HG03025 (cell line): ENCODE measurements at regions not wholly inside any gene's neighbourhood (a gene's known extent, or its start where the extent isn't known, plus 50 kb on each side); places are given as distances from the start of the nearest gene placed in this dataset.
"Not testable (repeated sequence)": the region's sequence is repeated elsewhere in the genome, so short reads cannot be mapped to it uniquely, and the experiment has no call there.

Source experiments
- ATAC-seq: cut with Tn5 transposase; IDR thresholded peaks from one replicate; pipeline ENCODE4 v1.9.1; 2021; ENCODE audit warnings: mild to moderate bottlenecking, moderate library complexity; ENCODE audit not compliant: unreplicated experiment, low FRiP score

- ATAC-seq: peak; percentile 92
These were observed 141.5 kb downstream of the GABRG2 start for GRCh38 chr5:162209005-162209605.

- ATAC-seq: no peak
These were observed 147.0 kb downstream of the GABRG2 start for GRCh38 chr5:162214551-162214950.

GRCh38 chr5:162217037-162217436 is 149.5 kb downstream of the GABRG2 start:
- ATAC-seq: no peak

DNA sequence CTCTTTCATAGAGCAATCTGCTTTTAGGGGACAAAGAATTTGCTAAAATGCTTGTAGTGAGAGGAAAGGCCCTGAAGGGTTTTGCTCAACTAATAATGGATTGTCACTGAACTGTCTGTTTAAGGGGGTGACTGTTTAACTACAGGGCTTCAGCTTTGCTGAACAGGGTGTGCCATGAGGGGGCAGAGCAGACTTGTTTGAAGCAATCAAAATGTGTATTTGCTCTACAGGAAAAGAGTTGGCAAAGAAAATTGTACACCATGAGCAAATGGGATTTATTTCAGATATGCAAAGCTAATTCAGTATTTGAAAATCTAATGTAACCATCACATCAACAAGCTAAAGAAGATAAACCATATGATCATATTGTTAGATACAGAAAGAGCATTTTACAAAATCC is 154.3 kb downstream of the GABRG2 start:
- ATAC-seq: no peak

GRCh38 chr5:162227075-162227474 is 159.5 kb downstream of the GABRG2 start:
- no peak for ATAC-seq

- ATAC-seq: no peak
These were observed 162.8 kb downstream of the GABRG2 start for GRCh38 chr5:162230348-162230747.

- ATAC-seq: no peak
These were observed 163.9 kb downstream of the GABRG2 start for GRCh38 chr5:162231522-162231921.

- no peak for ATAC-seq
These were observed 173.2 kb downstream of the GABRG2 start for GRCh38 chr5:162240734-162241133.

- ATAC-seq: no peak
These were observed 174.8 kb downstream of the GABRG2 start for GRCh38 chr5:162242416-162242815.

DNA sequence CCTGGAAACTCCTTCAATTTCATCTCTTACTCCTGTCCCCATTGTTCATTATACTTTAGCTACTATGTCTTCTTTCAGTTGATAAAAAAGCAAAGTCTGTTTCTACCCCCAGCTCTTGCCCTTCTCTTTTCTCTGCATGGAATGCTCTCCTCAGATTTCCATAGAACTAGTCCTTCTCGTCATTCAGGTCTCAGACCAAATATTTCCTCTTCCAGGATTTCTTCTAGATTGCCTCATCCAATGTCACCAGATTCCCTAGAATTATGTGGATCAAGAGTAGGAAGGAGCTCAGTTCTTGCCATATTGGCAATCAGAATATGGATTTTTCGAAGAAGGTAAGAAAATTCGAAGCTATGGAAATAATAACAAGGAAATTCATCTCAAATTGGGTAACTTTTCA is 176.1 kb downstream of the GABRG2 start:
- ATAC-seq: no peak

- ATAC-seq: no peak
These were observed 180.6 kb downstream of the GABRG2 start for GRCh38 chr5:162248107-162248713.

DNA sequence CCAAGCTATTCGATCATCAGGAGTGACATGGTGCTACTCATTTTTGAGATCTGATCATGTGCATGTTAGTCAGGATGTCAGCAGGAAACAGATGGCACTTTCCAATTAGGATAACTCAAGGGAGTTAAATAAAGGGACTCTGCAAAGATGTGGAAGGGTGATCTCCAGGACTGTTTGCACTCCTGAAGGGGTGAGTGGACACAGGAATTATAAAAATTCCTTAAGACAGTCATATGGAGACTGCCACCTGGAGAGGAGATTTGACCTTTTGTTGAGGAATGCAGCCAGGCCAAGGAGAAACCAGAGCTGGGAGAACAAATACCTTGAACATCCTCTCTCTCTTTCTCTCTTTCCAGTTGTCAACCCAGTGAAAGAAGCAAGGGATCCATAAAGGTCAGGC is 189.1 kb downstream of the GABRG2 start:
- ATAC-seq: no peak

DNA sequence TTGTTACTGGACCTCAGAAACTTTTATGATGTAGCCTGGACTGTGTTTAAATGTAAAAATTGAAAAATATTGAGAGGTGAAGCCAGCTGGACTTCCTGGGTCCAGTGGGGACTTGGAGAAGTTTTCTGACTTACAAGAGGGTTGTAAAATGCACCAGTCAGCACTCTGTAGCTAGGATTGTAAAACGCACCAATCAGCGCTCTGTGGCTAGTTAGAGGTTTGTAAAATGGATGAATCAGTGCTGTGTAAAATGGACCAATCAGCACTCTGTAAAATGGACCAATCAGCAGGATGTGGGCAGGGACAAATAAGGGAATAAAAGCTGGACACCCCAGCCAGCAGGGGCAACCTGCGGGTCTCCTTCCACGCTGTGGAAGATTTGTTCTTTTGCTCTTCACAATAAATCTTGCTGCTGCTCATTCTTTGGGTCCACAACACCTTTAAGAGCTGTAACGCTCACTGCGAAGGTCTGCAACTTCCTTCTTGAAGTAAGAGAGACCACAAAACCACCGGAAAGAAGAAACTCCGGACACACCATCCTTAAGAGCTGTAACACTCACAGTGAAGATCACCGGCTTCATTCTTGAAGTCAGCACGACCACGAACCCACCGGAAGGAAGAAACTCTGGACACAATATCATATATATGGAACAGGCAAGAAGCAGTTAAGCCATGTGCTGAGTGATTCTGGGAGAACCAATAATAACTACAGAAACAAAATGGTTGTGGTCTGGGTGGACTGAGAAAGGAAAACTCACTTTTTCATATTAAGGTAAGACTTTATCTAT is 201.3 kb downstream of the GABRG2 start:
- ATAC-seq: no peak

DNA sequence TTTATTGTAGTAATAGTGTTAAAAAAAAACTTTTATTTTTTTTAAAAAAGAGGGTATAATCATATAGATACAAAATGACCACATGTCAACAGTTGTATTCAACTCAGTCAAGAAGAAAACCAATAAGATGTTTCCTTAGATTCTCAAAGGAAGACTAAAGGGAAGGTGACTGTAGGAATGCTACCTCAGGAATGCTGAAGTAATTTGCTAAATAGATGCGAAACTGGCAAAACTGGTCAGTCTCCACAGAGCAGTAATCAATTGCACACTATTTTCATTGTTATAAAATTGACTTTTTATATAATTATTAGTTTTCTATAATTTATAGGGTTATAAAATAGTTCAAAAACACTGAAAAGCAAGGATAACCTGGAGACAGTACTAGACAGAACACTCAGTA is 204.8 kb downstream of the GABRG2 start:
- no peak for ATAC-seq

- ATAC-seq: no peak
These were observed 207.1 kb downstream of the GABRG2 start for GRCh38 chr5:162274679-162275078.

GRCh38 chr5:162275387-162275786 is 207.8 kb downstream of the GABRG2 start:
- not testable (repeated sequence) for ATAC-seq

DNA sequence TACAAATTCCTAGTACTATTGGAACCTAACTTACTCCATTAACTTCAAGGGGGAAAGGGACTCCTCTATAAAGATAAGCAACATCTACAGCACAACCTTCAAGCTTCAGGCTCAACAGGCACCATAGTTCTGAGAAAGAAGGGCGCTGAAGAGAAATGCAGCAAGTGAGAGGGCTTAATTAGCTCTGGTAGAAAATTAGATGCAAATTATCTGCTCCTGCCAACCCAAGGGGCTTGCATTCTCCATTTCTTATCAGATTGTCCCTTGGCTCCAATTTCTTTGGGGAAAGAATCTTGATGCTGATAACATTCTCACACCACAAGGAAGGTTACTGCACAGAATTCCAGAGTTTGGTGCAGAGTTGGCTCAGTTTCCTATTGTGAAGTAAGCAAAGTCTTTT is 214.6 kb downstream of the GABRG2 start:
- no peak for ATAC-seq

DNA sequence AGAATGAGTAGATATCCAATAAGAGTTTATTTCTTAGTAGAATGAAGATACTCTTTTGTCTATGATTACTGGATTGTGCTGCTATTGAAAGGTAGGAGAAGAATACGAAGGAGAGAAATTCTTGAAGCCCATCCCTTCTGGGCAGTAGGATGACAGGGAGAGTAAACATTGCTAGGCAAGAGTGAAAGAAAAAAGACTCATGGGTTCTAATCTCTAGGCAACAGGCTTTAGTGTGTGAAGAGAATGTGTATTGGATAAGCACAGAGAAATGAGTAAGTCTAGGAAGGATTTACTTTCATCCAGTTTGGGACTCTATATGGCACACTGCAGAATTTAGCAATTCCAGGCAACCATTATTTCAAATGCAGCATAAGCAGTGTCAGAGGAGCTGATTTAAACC is 216.0 kb downstream of the GABRG2 start:
- ATAC-seq: no peak

DNA sequence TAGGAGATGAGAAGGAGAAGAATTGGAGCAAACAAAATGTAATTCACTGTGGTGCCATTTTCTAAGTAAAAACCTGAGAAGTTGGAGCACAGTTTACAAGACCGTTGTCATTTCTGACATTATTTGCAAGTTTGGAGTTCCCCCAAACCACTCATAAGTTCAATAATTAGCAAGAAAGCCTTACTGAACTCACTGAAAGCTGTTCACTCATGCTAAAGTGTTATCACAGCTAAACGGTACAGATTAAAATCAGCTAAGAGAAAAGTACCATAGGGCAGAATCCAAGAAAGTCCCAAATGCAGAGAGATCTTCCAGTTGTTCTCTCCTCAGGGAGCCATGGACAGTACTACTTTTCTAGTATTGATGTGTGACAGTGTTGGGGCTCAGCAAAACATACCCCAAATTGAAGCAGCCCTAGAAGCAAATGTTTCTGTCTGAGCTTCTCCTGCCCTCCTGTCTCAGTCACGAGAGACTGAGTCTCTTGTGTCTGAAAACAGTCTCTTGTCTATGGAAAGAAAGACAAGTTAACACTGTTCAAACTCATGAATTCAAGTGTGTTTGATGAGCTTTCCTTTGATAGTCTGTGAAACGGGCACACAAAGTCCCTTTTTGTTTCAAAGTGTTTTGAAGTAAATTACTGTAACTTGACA is 221.2 kb downstream of the GABRG2 start:
- ATAC-seq: no peak

DNA sequence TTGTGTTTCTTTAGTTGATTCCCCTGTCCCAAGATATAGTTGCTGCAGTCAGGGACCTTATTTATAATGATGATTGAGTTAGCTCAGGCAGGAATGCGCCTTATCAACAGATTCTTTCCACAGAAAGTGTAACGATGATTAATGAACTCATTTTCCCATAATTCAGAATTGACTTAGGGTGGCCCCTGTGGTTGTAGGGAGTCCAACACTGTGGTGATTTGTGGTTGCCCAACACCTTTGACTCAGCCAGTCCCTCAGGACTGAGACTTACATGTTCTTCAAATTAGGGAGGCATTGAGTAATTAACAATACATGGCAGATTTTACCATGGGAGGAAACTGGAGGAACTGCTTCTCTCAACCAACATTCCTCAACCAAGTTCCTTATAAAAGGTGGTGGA is 221.9 kb downstream of the GABRG2 start:
- ATAC-seq: no peak

GRCh38 chr5:162299793-162300192 is 232.2 kb downstream of the GABRG2 start:
- no peak for ATAC-seq
